Fibroblast of lung (primary cell): ENCODE measurements at regions not wholly inside any gene's neighbourhood (a gene's known extent, or its start where the extent isn't known, plus 50 kb on each side); places are given as distances from the start of the nearest gene placed in this dataset.

Experiments
- DNase-seq, 2 donors: peaks; one replicate each; pipeline versions ENCODE4 v3.0.0 to v3.0.0-alpha.2; 2010; ENCODE audit warnings: low read depth in 2 of 2
- H2AFZ ChIP-seq: 2 replicates; pipeline ENCODE4 v1.5.1; 2012; ENCODE audit warnings: low read length, control low read depth, inconsistent platforms
- H3K27ac ChIP-seq: 2 replicates; pipeline ENCODE4 v1.5.1; 2011; ENCODE audit warnings: low read length, control low read depth; ENCODE audit not compliant: insufficient read depth
- H3K27me3 ChIP-seq: 2 replicates; pipeline ENCODE4 v1.5.1; 2011; ENCODE audit warnings: mild to moderate bottlenecking, low read length; ENCODE audit not compliant: control insufficient read depth, insufficient read depth
- H3K36me3 ChIP-seq: 2 replicates; pipeline ENCODE4 v1.5.1; 2011; ENCODE audit warnings: low read length; ENCODE audit not compliant: control insufficient read depth, insufficient read depth
- H3K4me1 ChIP-seq: 2 replicates; pipeline ENCODE4 v1.5.1; 2011; ENCODE audit warnings: low read length; ENCODE audit not compliant: control insufficient read depth, insufficient read depth; ENCODE audit errors: extremely low read depth
- H3K4me2 ChIP-seq: 2 replicates; pipeline ENCODE4 v1.5.1; 2011; ENCODE audit warnings: low read length, control low read depth; ENCODE audit not compliant: insufficient read depth; ENCODE audit errors: extremely low read depth
- H3K4me3 ChIP-seq, 4 experiments: fragments of 200-600 bp in 1 of 4; sonication (generic) in 1 of 4; replicated peaks in 1 of 4; 2 replicates each; pipeline ENCODE4 v1.5.1; 2011 to 2016; ENCODE audit warnings: low read length in 4 of 4, low read depth in 3 of 4, mild to moderate bottlenecking in 3 of 4, control low read depth in 2 of 4, inconsistent platforms in 1 of 4, mixed read lengths in 1 of 4; ENCODE audit not compliant: insufficient read depth in 1 of 4; ENCODE audit errors: control extremely low read depth in 1 of 4
- H3K79me2 ChIP-seq: 2 replicates; pipeline ENCODE4 v1.5.1; 2012; ENCODE audit warnings: mild to moderate bottlenecking, low read length, inconsistent platforms; ENCODE audit not compliant: control insufficient read depth, insufficient read depth
- H3K9ac ChIP-seq: 2 replicates; pipeline ENCODE4 v1.5.1; 2011; ENCODE audit warnings: mild to moderate bottlenecking, low read length, control low read depth; ENCODE audit not compliant: insufficient read depth
- H3K9me3 ChIP-seq: 2 replicates; pipeline ENCODE4 v1.5.1; 2012; ENCODE audit warnings: low read depth, low read length; ENCODE audit not compliant: control insufficient read depth, insufficient read depth
- H4K20me1 ChIP-seq: 2 replicates; pipeline ENCODE4 v1.5.1; 2011; ENCODE audit warnings: low read length; ENCODE audit not compliant: control insufficient read depth, insufficient read depth; ENCODE audit errors: extremely low read depth
- EZH2 ChIP-seq: IDR thresholded peaks from 2 replicates; pipeline ENCODE4 v1.5.1; 2012; ENCODE audit warnings: low read length, control low read depth, mild to moderate bottlenecking; ENCODE audit errors: missing control alignments
- TF ChIP-seq, protein P1 (sequence below), 2 donors: IDR thresholded peaks in 1 of 2; conservative IDR thresholded peaks in 1 of 2; 1 replicate in 1 of 2; 2 replicates in 1 of 2; pipeline ENCODE4 v1.5.1; 2011 to 2012; ENCODE audit warnings: low read length in 2 of 2, control low read depth in 1 of 2, inconsistent platforms in 1 of 2, low read depth in 1 of 2, mild to moderate bottlenecking in 1 of 2

DNA sequence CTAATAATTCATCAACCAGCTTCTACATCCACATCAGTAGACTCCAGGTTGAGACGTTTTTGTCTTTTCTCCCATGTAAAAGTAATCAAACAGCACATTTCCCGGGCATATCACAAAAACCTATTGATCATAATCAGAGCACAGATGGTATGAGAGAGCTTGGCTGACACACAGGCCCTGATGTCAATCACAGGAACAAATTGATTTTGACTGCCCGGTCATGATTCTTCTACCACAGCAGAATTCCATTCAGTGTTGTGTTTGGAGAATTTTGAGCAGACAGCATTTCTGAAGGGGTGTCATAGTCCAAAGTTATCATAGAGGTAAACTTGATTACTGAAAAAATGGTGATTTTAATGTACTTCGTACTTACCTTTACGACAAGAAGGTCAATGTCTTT is 351.1 kb downstream of the ZSWIM6 start:
- no peak for DNase-seq
- TF ChIP-seq, protein P1, sequence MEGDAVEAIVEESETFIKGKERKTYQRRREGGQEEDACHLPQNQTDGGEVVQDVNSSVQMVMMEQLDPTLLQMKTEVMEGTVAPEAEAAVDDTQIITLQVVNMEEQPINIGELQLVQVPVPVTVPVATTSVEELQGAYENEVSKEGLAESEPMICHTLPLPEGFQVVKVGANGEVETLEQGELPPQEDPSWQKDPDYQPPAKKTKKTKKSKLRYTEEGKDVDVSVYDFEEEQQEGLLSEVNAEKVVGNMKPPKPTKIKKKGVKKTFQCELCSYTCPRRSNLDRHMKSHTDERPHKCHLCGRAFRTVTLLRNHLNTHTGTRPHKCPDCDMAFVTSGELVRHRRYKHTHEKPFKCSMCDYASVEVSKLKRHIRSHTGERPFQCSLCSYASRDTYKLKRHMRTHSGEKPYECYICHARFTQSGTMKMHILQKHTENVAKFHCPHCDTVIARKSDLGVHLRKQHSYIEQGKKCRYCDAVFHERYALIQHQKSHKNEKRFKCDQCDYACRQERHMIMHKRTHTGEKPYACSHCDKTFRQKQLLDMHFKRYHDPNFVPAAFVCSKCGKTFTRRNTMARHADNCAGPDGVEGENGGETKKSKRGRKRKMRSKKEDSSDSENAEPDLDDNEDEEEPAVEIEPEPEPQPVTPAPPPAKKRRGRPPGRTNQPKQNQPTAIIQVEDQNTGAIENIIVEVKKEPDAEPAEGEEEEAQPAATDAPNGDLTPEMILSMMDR (conservative IDR thresholded peaks at IDR 0.05 in 1 of 2, IDR thresholded peaks at IDR 0.05 in 1 of 2; ENCODE audit: low read depth in 1 of 2, low read length in 2 of 2): no peak
- no peak for TF ChIP-seq EZH2
- Histone ChIP-seq H4K20me1 (no peaks in the 10 kb centered on the region), H2AFZ (no peak overlapping the region), H3K4me3 (no peak overlapping the region), H3K27me3 (peaks cover 2% of the 10 kb centered on the region), H3K27ac (no peak overlapping the region), H3K9me3 (no peaks in the 10 kb centered on the region), H3K79me2 (no peaks in the 10 kb centered on the region), H3K36me3 (no peaks in the 10 kb centered on the region), H3K4me2 (no peak overlapping the region), H3K4me1 (no peaks in the 10 kb centered on the region), H3K9ac (no peak overlapping the region)

DNA sequence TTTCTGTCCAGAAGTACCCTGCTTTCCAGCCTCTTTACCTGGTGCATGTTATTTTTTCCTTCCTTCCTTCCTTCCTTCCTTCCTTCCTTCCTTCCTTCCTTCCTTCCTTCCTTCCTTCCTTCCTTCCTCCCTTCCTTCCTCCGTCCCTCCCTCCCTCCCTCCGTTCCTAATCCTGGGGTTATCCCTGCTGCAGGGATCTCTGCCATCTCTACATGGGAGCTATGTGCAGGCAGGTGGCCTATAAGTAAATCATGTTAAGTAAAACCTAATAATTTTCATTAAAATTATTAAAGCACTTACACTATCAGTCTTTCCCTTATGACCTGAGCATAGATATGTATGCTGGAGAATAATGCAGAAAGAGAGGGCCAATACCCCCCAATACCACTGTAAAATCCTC is 351.9 kb downstream of the ZSWIM6 start:
- Histone ChIP-seq H3K9ac (no peak overlapping the region), H3K27ac (no peak overlapping the region), H3K79me2 (no peaks in the 10 kb centered on the region), H3K27me3 (peaks cover 2% of the 10 kb centered on the region), H3K36me3 (no peaks in the 10 kb centered on the region), H2AFZ (no peak overlapping the region), H4K20me1 (no peaks in the 10 kb centered on the region), H3K4me3 (no peak overlapping the region), H3K9me3 (no peaks in the 10 kb centered on the region), H3K4me2 (no peak overlapping the region), H3K4me1 (no peaks in the 10 kb centered on the region)
- TF ChIP-seq, protein P1 (conservative IDR thresholded peaks at IDR 0.05 in 1 of 2, IDR thresholded peaks at IDR 0.05 in 1 of 2; ENCODE audit: low read depth in 1 of 2, low read length in 2 of 2): no peak
- TF ChIP-seq EZH2: no peak
- DNase-seq: no peak

DNA sequence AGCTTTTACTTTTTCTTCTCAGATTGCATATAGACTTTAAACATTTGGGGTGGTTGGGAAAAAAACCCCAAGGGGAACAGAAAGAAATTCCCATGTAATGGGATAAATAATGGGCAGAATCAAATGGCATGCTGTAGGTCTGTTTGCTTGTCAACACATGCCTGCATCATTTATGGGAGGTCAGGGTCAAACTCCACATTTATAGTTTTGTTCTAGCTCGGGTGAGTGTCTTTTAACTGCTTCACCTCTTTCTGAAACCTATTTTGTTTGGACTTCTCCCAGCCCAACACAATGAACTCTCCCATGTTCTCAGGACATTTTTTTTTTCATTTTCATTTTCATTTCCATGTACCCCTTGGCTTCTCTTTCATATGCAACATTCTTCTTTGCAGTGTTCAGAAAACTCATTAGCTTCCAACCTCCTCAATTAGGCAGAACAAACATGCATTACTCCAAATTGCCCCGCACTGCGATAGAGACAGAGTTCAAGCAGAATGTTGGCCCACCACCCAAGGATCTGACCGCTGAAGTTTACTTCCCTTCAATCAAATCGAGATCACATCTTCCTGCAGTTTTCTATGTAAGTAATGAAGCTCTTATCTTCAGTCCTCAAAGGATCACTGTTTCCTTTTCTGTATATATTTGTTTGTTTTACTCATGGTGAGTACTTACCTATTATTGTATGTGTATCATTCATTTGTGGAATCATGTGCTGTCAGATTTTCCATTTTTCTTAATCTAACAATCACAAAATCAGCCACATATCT is 354.6 kb downstream of the ZSWIM6 start:
- no peak overlapping the region for H3K9ac ChIP-seq
- H2AFZ ChIP-seq: no peak overlapping the region
- no peak overlapping the region for H3K4me3 ChIP-seq
- H3K79me2 ChIP-seq: no peaks in the 10 kb centered on the region
- TF ChIP-seq, protein P1 (conservative IDR thresholded peaks at IDR 0.05 in 1 of 2, IDR thresholded peaks at IDR 0.05 in 1 of 2; ENCODE audit: low read depth in 1 of 2, low read length in 2 of 2): no peak
- no peak for TF ChIP-seq EZH2
- H3K27me3 ChIP-seq: peaks cover 2% of the 10 kb centered on the region
- no peaks in the 10 kb centered on the region for H3K9me3 ChIP-seq
- no peaks in the 10 kb centered on the region for H4K20me1 ChIP-seq
- H3K4me1 ChIP-seq: no peaks in the 10 kb centered on the region
- no peak for DNase-seq
- no peak overlapping the region for H3K4me2 ChIP-seq
- H3K36me3 ChIP-seq: no peaks in the 10 kb centered on the region
- H3K27ac ChIP-seq: no peak overlapping the region
